HG02870 (cell line): ENCODE measurements at regions not wholly inside any gene's neighbourhood (a gene's known extent, or its start where the extent isn't known, plus 50 kb on each side); places are given as distances from the start of the nearest gene placed in this dataset.

ENCODE experiments used
- ATAC-seq: cut with Tn5 transposase; IDR thresholded peaks from one replicate; pipeline ENCODE4 v1.9.1; 2021; ENCODE audit warnings: mild to moderate bottlenecking, moderate library complexity; ENCODE audit not compliant: unreplicated experiment

DNA sequence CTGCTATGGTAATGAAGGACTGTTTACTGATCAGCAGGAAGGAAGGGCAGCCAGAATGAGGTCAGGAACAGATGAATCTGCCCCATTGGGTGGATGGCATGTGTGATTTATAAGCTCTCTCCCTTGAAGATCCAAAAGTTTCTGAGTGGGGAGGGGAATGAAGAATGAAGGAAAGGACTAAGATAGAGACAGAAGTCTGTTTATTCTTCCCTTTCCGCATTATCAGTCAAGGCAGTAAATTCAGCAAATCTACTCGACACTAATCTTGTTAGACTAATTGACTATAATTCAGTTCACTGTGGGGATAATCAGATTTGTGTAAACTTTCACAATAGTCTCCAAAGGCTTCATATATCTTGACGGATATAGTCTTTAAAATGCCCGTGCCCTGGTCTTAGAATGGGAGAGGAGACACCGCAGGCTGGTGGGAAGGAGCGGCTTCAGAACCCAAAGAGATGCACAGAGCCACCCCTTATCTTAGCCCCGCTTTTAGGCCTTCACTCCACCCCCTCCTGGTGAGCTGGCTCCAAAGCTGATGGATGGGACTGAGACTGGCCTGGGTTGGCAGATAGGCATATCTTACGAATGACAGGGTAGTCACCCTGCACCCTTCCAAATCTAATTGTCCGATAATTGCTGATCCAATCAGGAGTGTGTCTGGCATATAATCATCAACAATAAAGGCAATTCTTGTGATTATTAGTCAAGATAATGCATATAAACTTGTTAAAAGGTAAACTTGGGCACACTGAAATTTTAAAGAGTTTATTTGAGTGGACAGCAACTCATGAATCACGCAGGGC lies 76.0 kb upstream of the PPM1J start:
- no peak for ATAC-seq

DNA sequence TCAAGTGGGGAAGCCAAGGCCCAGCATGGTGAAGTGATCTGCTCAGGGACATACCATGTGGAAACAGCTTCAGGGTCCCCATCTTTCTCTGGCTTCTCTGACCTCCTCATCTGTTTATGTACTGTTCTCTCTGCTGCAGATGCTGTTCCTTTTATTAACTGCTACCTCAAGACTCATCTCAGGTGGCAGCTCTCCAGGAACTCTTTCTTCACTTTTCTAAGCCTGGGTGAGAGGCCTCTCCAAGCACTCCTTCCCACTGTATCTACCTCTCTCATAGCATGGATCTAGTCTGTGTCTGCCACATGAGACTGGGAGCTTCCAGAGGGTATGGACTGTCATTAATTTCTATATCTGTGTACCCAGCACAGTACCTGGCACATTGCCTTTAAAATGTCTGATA lies 73.4 kb upstream of the PPM1J start:
- ATAC-seq, result no peak

DNA sequence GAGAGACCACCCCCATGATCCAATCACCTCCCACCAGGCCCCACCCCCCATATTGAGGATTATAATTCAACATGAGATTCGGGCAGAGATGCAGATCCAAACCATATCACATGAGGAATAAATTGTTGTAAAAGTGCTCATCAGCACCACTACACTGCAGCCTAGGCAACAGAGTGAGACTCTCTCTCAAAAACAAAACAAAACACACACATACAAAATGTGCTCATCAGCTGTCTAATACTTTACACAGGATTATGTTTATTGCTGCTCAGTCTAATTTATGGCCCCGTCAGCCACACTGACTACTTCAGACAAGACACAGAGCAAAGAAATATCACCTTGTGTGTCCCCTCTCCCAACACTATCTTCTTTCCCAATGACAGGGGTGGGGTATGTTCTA lies 72.9 kb upstream of the PPM1J start:
- no peak for ATAC-seq

DNA sequence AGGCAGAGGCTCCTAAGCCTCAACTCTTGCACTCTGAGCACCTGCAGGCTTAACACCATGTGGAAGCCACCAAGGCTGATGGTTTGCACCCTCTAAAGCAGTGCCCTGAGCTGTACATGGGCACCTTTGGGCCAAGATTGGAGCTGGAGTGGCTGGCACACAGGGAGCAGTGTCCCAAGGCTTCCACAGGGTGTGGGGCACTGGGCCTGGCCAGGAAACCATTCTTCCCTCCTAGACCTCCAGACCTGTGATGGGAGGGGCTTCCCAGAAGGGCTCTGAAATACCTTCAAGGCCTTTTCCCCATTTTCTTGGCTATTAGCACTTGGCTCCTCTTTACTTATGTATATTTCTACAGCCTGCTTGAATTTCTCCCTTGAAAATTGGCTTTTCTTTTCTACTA lies 67.9 kb upstream of the PPM1J start:
- ATAC-seq, result no peak

DNA sequence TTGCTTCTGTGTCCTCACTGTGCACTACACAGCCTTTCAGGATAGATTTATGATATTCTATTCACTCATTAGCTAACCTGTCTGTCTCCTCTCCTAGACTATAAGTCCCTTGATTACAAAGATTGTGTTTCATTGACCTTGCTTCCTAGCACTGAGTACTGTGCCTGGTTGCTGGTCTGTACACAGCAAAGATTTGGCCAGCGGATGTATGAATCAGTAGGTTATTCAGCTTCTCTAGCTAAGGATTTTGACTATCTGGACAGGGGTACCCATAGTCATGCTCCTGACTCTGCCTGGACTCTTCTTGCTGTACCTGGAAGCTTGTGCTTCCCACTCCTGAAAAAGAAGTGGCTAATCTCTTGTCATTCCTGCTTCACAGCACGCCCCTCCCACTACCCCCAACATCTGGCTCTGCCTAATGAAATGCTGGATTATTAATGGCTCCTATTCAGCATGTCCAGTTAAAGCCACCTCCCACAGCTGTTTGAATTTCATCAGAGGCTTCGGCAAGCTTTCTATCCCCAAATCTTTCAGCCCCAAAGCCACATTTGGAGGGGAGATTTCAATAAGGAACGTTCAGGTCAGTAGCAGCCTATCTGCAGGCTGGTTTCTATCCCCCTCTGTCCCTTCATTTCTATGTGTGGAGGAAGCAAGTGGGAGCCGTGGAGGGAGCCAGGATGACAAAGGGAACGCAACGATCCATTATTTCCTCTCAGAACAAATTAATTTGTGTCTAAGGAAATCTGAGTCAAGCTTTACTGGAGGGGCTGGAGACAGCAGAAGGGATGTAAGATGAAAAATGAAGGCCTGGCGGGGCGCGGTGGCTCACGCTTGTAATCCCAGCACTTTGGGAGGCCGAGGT lies 64.8 kb upstream of the PPM1J start:
- no peak for ATAC-seq

DNA sequence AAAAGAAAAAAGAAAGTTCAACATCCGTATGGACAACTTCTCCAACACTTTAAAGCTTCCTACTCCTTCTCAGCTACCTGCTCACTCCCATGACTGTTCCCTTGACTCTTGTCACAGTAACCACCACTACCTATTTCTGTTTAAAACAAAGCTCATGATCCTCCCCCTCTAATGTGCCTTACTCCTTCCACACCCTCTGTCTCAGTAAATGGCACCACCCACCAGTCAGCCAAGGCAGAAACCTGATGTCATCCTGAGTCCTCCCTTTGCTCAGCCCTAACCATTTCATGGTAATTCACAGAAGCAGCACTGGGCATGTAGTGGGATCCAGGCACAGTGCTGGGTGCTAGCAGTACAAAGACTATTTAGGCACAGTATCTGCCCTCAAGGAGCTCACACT lies 63.0 kb upstream of the PPM1J start:
- no peak for ATAC-seq

DNA sequence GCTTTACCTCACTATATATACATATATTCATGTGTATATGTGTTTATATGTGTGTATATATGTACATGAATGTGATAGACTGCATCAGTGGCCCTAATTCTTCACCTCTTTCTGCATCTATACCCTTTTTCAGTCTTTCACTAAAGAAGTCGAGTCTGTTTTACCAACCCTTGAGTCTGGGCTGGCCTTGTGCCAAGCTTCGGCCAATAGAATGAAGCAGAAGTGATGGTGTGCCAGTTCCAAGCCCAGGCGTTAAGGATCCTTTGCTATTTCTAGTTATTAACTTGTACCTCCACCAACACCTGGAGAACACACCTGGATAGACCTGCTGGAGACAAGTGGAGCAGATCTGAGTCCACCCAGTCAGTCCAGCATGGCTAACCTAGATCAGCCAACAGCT lies 61.6 kb upstream of the PPM1J start:
- no peak for ATAC-seq

DNA sequence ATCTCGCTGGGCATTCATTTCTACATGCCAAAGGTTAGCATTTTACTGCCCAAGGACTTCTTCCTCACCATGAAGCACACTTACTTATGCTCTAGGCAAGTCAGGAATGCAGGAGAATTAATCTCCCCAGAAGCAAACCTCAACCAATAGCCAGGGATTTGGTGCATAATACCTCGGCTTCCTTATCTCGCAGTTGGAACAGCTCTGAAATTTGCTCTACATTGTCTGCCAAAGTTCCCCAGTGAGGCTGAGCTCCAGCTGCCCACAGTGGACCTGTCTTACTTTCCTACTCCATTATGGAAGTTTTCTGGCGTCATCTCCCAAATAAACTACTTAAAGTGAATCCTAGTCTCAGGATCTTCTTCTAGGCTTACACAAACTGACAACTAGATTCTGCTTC lies 57.6 kb upstream of the PPM1J start:
- ATAC-seq, result no peak

DNA sequence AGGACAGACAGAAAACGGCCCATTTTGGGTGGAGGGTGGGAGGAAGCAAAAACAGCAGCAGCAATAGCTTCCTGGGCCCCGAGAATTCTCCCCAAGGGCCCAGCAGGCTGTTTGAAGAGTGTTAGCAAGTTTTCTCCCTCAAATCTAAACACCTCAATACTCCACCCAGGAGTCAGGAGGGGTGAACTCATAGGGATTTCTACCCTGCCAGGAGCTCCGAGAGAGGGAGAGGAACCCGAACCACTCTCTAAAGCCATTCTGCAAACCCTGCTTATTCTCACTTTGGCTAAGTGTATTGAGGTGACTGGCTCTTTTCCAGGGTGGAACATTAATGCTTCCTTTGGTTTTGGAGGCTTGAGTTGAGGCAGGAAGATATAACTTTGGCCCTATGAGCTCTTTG lies 55.6 kb upstream of the PPM1J start:
- no peak for ATAC-seq

DNA sequence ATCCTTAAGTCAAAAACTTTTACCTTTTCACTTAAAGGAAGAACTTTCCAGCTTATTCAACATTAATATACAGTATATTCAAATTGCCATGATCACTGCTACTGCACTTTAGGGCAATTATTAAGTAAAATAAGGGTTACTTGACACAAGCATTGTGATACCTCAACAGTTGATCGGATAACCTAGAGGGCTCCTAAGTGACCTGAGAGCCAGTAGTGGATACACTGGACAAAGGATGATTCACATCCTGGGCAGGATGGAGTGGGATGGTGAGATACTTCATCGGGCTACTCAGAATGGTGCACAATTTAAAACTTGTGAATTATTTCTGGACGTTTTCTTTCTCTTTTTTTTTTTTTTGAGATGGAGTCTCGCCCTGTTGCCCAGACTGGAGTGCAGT lies 54.5 kb upstream of the PPM1J start:
- ATAC-seq, result no peak

DNA sequence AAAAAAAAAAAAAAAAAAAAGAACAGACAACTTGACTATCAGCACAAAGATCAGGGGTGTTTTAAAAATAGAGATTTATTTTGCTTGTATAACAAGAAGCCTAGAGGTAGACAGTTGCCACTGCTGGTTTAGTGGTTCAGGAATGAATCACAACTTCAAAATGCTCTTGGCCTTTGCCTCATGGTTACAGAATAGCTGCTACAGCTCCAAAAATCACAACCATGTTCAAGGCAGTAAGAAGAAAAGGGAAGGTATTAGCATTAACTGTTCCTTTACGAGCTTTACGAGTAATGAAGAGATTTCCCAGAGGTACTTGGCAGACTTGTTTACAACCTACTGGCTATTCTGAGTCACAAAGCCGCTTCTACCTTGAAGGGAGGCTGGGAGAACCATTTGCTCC lies 52.5 kb upstream of the PPM1J start:
- ATAC-seq, result no peak
